IMR-90 (cell line): ENCODE measurements at regions not wholly inside any gene's neighbourhood (a gene's known extent, or its start where the extent isn't known, plus 50 kb on each side); places are given as distances from the start of the nearest gene placed in this dataset.

Experiments
- BHLHE40 ChIP-seq: fragments of 150-350 bp; IDR thresholded peaks from 2 replicates; pipeline ENCODE4 v1.6.1; 2016; ENCODE audit warnings: mild to moderate bottlenecking, low read depth, low read length
- CEBPB ChIP-seq: IDR thresholded peaks from 2 replicates; pipeline ENCODE4 v1.6.1; 2012; ENCODE audit warnings: low read depth, low read length, improper control_type of control experiment
- MAZ ChIP-seq: IDR thresholded peaks from 2 replicates; pipeline ENCODE4 v1.6.1; 2012; ENCODE audit warnings: low read depth, mild to moderate bottlenecking, low read length, improper control_type of control experiment, moderate library complexity, borderline replicate concordance
- NFE2L2 ChIP-seq: fragments of 150-350 bp; IDR thresholded peaks from 2 replicates; pipeline ENCODE4 v1.6.1; 2016; ENCODE audit warnings: low read depth, mild to moderate bottlenecking, low read length
- POLR2A ChIP-seq: IDR thresholded peaks from 2 replicates; pipeline ENCODE4 v1.6.1; 2012; ENCODE audit warnings: mild to moderate bottlenecking, low read depth, low read length
- RAD21 ChIP-seq: IDR thresholded peaks from 2 replicates; pipeline ENCODE4 v1.6.1; 2012; ENCODE audit warnings: low read length, improper control_type of control experiment
- USF2 ChIP-seq: fragments of 150-350 bp; IDR thresholded peaks from 2 replicates; pipeline ENCODE4 v1.6.1; 2017; ENCODE audit warnings: mild to moderate bottlenecking, antibody characterized with exemption, low read length, low read depth
- TF ChIP-seq, protein P1 (sequence below): conservative IDR thresholded peaks from 2 replicates; pipeline ENCODE4 v1.5.1; 2012; ENCODE audit warnings: mild to moderate bottlenecking, low read depth, low read length, improper control_type of control experiment

DNA sequence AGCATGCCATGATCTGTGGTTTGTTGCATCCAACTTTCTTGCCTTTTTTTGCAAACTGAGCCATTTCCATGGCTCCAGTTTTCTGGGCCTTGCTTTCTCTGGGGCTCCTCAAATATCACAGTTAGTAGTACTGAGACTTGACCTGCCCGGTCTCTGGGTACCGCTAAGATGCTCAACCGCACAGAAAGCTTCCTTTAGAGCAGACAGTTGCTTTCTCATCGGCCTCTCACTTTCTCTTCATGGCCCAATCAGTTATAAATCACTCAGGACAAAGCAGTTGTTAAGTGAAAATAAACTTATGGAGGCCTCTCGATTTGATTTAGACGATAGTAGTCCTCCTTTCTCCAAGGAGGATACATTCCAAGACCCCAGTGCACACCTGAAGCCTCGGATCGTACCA lies 141.2 kb upstream of the ASB18 start:
- TF ChIP-seq NFE2L2 (no peak), BHLHE40 (no peak), POLR2A (no peak), MAZ (no peak), USF2 (no peak), RAD21 (no peak), CEBPB (no peak)
- TF ChIP-seq, protein P1, sequence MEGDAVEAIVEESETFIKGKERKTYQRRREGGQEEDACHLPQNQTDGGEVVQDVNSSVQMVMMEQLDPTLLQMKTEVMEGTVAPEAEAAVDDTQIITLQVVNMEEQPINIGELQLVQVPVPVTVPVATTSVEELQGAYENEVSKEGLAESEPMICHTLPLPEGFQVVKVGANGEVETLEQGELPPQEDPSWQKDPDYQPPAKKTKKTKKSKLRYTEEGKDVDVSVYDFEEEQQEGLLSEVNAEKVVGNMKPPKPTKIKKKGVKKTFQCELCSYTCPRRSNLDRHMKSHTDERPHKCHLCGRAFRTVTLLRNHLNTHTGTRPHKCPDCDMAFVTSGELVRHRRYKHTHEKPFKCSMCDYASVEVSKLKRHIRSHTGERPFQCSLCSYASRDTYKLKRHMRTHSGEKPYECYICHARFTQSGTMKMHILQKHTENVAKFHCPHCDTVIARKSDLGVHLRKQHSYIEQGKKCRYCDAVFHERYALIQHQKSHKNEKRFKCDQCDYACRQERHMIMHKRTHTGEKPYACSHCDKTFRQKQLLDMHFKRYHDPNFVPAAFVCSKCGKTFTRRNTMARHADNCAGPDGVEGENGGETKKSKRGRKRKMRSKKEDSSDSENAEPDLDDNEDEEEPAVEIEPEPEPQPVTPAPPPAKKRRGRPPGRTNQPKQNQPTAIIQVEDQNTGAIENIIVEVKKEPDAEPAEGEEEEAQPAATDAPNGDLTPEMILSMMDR, result no peak
